Chondrocyte (in vitro differentiated cells): ENCODE measurements at regions not wholly inside any gene's neighbourhood (a gene's known extent, or its start where the extent isn't known, plus 50 kb on each side); places are given as distances from the start of the nearest gene placed in this dataset.

ENCODE experiments used
- DNase-seq: peaks from one replicate; pipeline ENCODE4 v3.0.0; 2021; ENCODE audit warnings: mixed read lengths, low spot score
- H3K27ac Mint-ChIP-seq: one replicate; pipeline ENCODE4 v1.8.0; 2021; ENCODE audit warnings: mild to moderate bottlenecking, moderate library complexity, mixed read lengths; ENCODE audit not compliant: unreplicated experiment
- H3K27me3 Mint-ChIP-seq: 2 replicates; pipeline ENCODE4 v1.8.0; 2021; ENCODE audit warnings: low read depth, mixed read lengths
- H3K36me3 Mint-ChIP-seq: 2 replicates; pipeline ENCODE4 v1.8.0; 2021; ENCODE audit warnings: low read depth, mixed read lengths
- H3K4me1 Mint-ChIP-seq: 2 replicates; pipeline ENCODE4 v1.8.0; 2021; ENCODE audit warnings: low read depth, mild to moderate bottlenecking, mixed read lengths
- H3K4me3 Mint-ChIP-seq: one replicate; pipeline ENCODE4 v1.8.0; 2021; ENCODE audit warnings: mild to moderate bottlenecking, moderate library complexity, mixed read lengths; ENCODE audit not compliant: unreplicated experiment
- H3K9me3 Mint-ChIP-seq: 2 replicates; pipeline ENCODE4 v1.8.0; 2021; ENCODE audit warnings: low read depth, mixed read lengths
- TF ChIP-seq, protein P1 (sequence below): fragments of 200-600 bp; sonication (generic); IDR thresholded peaks from 2 replicates; pipeline ENCODE4 v1.5.0; 2021; ENCODE audit warnings: antibody characterized with exemption, mild to moderate bottlenecking, moderate library complexity

DNA sequence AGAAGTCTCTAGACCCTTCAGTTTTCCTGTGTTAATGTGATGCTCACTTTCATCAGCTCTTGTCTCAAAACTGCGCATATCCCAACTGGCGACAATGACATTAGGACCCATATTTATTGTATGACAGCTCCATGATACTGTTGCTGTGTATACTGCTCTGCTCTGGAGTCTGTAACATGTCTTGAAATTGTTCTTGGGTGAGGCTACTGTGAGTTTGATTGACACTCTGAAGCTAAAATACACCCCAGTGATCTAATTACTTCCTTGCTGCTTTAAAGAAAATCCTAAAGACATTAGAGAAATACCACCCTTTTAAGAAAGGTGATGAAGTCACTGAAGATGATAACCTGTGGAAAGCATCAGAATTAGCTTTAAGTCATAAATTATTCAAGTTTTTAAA, 1046.2 kb downstream of the KCNT2 start:
- no peak for DNase-seq
- Mint-ChIP-seq H3K27ac (no peak overlapping the region), H3K27me3 (no peaks in the 10 kb centered on the region), H3K9me3 (no peaks in the 10 kb centered on the region), H3K4me1 (no peaks in the 10 kb centered on the region), H3K36me3 (no peaks in the 10 kb centered on the region), H3K4me3 (no peak overlapping the region)
- TF ChIP-seq, protein P1, sequence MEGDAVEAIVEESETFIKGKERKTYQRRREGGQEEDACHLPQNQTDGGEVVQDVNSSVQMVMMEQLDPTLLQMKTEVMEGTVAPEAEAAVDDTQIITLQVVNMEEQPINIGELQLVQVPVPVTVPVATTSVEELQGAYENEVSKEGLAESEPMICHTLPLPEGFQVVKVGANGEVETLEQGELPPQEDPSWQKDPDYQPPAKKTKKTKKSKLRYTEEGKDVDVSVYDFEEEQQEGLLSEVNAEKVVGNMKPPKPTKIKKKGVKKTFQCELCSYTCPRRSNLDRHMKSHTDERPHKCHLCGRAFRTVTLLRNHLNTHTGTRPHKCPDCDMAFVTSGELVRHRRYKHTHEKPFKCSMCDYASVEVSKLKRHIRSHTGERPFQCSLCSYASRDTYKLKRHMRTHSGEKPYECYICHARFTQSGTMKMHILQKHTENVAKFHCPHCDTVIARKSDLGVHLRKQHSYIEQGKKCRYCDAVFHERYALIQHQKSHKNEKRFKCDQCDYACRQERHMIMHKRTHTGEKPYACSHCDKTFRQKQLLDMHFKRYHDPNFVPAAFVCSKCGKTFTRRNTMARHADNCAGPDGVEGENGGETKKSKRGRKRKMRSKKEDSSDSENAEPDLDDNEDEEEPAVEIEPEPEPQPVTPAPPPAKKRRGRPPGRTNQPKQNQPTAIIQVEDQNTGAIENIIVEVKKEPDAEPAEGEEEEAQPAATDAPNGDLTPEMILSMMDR: no peak

DNA sequence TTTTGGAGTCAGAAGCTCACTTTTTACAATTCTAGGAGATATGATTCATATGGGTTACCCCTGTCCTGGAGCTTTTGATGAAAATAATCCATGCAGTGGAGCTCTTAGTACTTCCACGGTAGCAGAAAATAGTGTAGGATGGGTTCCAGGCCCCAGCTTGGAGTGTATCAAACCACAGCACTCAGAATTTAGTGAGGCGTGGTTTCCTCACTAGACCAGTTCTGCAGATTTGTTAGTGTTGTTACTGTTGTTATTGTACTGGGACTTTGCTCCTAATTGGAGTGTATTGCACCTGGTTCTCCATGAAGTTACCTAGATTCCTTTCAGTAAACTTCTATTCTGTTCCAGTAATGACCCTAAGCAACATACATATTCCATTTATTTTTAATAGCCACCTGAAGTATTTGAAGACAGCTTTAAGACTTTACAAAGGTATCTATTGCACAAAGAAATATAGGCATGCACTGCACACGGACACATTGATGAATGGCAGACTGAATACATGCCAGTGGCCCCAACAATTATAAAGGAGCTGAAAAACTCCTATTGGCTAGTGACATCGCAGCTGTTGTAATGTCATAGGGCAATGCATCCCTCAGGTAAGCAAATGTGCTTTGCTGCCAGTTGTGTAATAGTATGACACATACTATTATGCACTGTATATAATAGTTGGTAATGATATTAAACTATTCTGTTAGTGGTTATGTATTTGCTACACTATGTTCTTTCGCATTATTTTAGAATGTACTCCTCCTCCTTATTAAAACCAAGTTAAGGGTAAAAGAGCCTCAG, 1058.0 kb downstream of the KCNT2 start:
- Mint-ChIP-seq H3K27ac (no peak overlapping the region), H3K4me3 (no peak overlapping the region), H3K9me3 (no peaks in the 10 kb centered on the region), H3K27me3 (peaks cover 4% of the 10 kb centered on the region), H3K36me3 (no peaks in the 10 kb centered on the region), H3K4me1 (no peaks in the 10 kb centered on the region)
- TF ChIP-seq, protein P1: no peak
- DNase-seq: no peak

DNA sequence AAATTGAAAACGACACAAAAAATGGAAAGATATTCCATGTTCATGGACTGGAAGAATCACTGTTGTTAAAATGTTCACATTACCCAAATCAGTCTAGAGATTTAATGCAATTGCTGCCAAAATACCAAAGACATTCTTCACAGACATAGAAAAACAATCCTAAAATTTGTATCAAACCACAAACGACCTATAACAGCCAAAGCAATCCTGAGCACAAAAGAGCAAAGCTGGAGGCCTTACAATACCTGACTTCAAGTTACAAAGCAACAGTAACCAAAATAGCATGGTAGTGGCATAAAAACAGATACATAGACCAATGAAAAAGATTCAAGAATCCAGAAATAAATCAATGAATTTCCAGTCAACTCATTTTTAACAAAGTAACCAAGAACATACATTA, 1077.3 kb downstream of the KCNT2 start:
- H3K9me3 Mint-ChIP-seq: peaks cover 12% of the 10 kb centered on the region
- H3K27ac Mint-ChIP-seq: no peak overlapping the region
- no peaks in the 10 kb centered on the region for H3K27me3 Mint-ChIP-seq
- peaks cover 12% of the 10 kb centered on the region for H3K4me1 Mint-ChIP-seq
- H3K4me3 Mint-ChIP-seq: no peak overlapping the region
- DNase-seq: no peak
- TF ChIP-seq, protein P1: no peak
- H3K36me3 Mint-ChIP-seq: no peaks in the 10 kb centered on the region

DNA sequence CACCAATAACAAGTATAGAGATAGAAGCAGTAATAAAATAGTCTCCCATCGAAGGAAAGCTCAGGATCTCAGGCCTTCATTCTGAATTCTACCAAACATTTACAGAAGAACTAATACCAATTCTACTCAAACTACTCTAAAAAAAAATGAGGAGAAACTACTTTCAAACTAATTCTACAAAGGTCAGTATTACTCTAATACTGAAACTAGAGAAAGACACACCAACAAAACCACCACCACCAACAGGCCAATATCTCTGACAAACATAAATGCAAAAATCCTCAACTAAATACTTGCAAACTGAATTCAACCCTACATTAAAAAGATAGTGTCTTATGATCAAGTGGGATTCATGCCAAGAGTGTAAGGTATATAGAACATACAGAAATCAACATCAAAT, 1078.4 kb downstream of the KCNT2 start:
- TF ChIP-seq, protein P1: no peak
- Mint-ChIP-seq H3K4me1 (peaks cover 12% of the 10 kb centered on the region), H3K9me3 (peaks cover 12% of the 10 kb centered on the region), H3K4me3 (no peak overlapping the region), H3K36me3 (no peaks in the 10 kb centered on the region), H3K27me3 (no peaks in the 10 kb centered on the region), H3K27ac (no peak overlapping the region)
- DNase-seq: no peak

DNA sequence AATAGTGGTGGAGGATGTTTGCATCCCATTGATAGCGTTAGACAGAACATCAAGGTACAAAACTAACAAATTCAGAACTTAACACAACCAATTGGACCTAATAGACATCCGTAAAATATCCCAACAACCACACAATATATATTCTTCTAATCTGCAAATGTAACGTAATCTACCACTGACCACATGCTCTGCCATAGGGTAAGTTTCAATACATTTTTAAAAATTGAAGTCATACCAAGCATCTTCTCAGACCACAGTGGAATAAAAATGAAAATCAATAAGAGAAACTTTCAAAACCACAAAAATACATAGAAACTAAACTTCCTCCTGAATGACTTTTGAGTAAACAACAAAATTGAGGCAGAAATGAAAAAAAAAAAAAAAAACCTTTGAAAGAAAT, 1087.5 kb downstream of the KCNT2 start:
- no peak for DNase-seq

More for the DNA sequence above, 1087.5 kb downstream of the KCNT2 start:
- Mint-ChIP-seq H3K36me3 (no peaks in the 10 kb centered on the region), H3K27ac (no peak overlapping the region), H3K27me3 (no peaks in the 10 kb centered on the region), H3K4me1 (no peaks in the 10 kb centered on the region), H3K9me3 (peaks cover 2% of the 10 kb centered on the region), H3K4me3 (no peak overlapping the region)
- TF ChIP-seq, protein P1: no peak
